Endodermal cell (in vitro differentiated cells): ENCODE measurements at regions not wholly inside any gene's neighbourhood (a gene's known extent, or its start where the extent isn't known, plus 50 kb on each side); places are given as distances from the start of the nearest gene placed in this dataset.

Experiments
- DNase-seq: peaks from one replicate; pipeline ENCODE4 v3.0.0-alpha.2; 2017
- H3K27ac ChIP-seq: 2 replicates; pipeline ENCODE4 v1.5.1; 2013; ENCODE audit warnings: mild to moderate bottlenecking, low read depth, low read length, moderate library complexity
- H3K27me3 ChIP-seq: 2 replicates; pipeline ENCODE4 v1.6.1; 2013; ENCODE audit warnings: mild to moderate bottlenecking, low read length, moderate library complexity; ENCODE audit not compliant: insufficient read depth, control insufficient read depth, poor library complexity, severe bottlenecking
- H3K36me3 ChIP-seq: 2 replicates; pipeline ENCODE4 v1.7.0; 2013; ENCODE audit warnings: mild to moderate bottlenecking, low read length, moderate library complexity; ENCODE audit not compliant: control insufficient read depth, insufficient read depth
- H3K4me1 ChIP-seq: one replicate; pipeline ENCODE4 v1.7.0; 2013; ENCODE audit warnings: low read length; ENCODE audit not compliant: control insufficient read depth, insufficient read depth
- H3K4me3 ChIP-seq: 2 replicates; pipeline ENCODE4 v1.5.1; 2013; ENCODE audit warnings: mild to moderate bottlenecking, low read length, moderate library complexity
- H3K9ac ChIP-seq: 2 replicates; pipeline ENCODE4 v1.6.1; 2013; ENCODE audit warnings: mild to moderate bottlenecking, low read length, moderate library complexity; ENCODE audit not compliant: poor library complexity, severe bottlenecking; ENCODE audit errors: extremely low read depth
- H3K9me3 ChIP-seq: 2 replicates; pipeline ENCODE4 v1.6.1; 2013; ENCODE audit warnings: mild to moderate bottlenecking, low read length, moderate library complexity; ENCODE audit not compliant: control insufficient read depth
- H3K27ac Mint-ChIP-seq: 2 replicates; pipeline ENCODE4 v1.8.0; 2020; ENCODE audit warnings: mixed read lengths
- H3K27me3 Mint-ChIP-seq: 2 replicates; pipeline ENCODE4 v1.8.0; 2021; ENCODE audit warnings: mild to moderate bottlenecking, mixed read lengths; ENCODE audit not compliant: insufficient read depth
- H3K36me3 Mint-ChIP-seq: 2 replicates; pipeline ENCODE4 v1.8.0; 2020; ENCODE audit warnings: low read depth, mixed read lengths
- H3K4me1 Mint-ChIP-seq: 2 replicates; pipeline ENCODE4 v1.8.0; 2020; ENCODE audit warnings: mixed read lengths
- H3K4me3 Mint-ChIP-seq: 2 replicates; pipeline ENCODE4 v1.8.0; 2020; ENCODE audit warnings: mild to moderate bottlenecking, moderate library complexity, mixed read lengths
- H3K9me3 Mint-ChIP-seq: 2 replicates; pipeline ENCODE4 v1.8.0; 2020; ENCODE audit warnings: mild to moderate bottlenecking, mixed read lengths
- WGBS, 2 experiments: methylation state at CpG; one replicate each; pipeline versions ENCODE4 v1.1.5 to v1.1.7; 2013; ENCODE audit warnings: missing lambda C conversion rate in 2 of 2, mixed read lengths in 1 of 2; ENCODE audit not compliant: insufficient coverage in 1 of 2, insufficient read length in 1 of 2; 5-methylcytosine and 5-hydroxymethylcytosine counted together
- TF ChIP-seq, protein P1 (sequence below): fragments of 200-600 bp; sonication (generic); conservative IDR thresholded peaks from 2 replicates; pipeline ENCODE4 v1.5.0; 2021; ENCODE audit warnings: antibody characterized with exemption, mild to moderate bottlenecking

DNA sequence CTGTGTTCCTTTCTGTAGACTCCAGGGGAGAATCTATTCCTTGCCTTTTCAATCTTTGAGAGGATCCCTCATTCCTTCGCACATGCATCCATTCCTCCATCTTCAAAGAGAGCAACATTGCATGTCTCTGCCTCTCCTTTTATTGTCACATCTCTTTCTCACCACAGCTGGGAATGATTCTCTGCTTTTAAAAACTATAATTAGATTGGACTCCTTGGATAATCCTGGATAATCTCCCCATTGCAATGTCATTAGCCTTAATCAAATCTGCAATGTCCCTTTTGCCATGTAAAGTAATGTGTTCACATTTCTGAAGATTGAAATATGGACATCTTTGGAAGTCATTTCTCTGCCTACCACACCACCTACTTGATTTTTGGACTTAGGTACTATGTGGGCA, 750.1 kb downstream of the COL12A1 start:
- no peaks in the 10 kb centered on the region for H3K36me3 Mint-ChIP-seq
- H3K4me1 Mint-ChIP-seq = peaks cover 3% of the 10 kb centered on the region
- WGBS, 2 experiments = 78 to 94% methylated on average over 1 of the region's 1 CpG
- H3K27ac ChIP-seq = no peak overlapping the region
- H3K4me1 ChIP-seq = no peaks in the 10 kb centered on the region
- H3K36me3 ChIP-seq = no peaks in the 10 kb centered on the region
- H3K4me3 Mint-ChIP-seq = no peak overlapping the region
- H3K27me3 ChIP-seq = no peaks in the 10 kb centered on the region
- H3K9me3 Mint-ChIP-seq = no peaks in the 10 kb centered on the region
- no peak overlapping the region for H3K4me3 ChIP-seq
- H3K9me3 ChIP-seq = no peaks in the 10 kb centered on the region
- TF ChIP-seq, protein P1, sequence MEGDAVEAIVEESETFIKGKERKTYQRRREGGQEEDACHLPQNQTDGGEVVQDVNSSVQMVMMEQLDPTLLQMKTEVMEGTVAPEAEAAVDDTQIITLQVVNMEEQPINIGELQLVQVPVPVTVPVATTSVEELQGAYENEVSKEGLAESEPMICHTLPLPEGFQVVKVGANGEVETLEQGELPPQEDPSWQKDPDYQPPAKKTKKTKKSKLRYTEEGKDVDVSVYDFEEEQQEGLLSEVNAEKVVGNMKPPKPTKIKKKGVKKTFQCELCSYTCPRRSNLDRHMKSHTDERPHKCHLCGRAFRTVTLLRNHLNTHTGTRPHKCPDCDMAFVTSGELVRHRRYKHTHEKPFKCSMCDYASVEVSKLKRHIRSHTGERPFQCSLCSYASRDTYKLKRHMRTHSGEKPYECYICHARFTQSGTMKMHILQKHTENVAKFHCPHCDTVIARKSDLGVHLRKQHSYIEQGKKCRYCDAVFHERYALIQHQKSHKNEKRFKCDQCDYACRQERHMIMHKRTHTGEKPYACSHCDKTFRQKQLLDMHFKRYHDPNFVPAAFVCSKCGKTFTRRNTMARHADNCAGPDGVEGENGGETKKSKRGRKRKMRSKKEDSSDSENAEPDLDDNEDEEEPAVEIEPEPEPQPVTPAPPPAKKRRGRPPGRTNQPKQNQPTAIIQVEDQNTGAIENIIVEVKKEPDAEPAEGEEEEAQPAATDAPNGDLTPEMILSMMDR = no peak
- DNase-seq = no peak
- H3K27ac Mint-ChIP-seq = no peak overlapping the region
- H3K27me3 Mint-ChIP-seq = no peaks in the 10 kb centered on the region
- no peak overlapping the region for H3K9ac ChIP-seq

DNA sequence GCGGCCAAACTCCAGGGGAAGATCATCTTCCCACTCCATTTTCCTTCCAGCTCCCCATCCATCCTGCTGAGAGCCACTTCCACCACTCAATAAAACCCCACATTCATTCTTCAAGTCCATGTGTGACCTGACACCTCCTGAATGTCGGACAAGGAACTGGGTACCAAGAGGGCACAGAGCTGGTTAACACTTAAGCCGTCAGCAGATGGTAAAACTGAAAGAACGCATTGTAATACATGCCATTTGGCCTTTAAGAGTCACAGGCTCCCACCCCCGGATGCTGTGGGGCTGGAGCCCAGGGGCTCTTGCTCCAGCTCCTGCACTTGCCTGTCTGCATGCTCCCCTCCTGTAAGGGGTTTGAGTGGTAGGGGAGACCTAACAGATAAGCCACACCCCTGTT, 753.9 kb downstream of the COL12A1 start:
- TF ChIP-seq, protein P1 = no peak
- Mint-ChIP-seq H3K27me3 (no peaks in the 10 kb centered on the region), H3K9me3 (no peaks in the 10 kb centered on the region), H3K4me3 (no peak overlapping the region), H3K4me1 (peaks cover 3% of the 10 kb centered on the region), H3K36me3 (no peaks in the 10 kb centered on the region), H3K27ac (no peak overlapping the region)
- H3K4me3 ChIP-seq = no peak overlapping the region
- no peaks in the 10 kb centered on the region for H3K4me1 ChIP-seq
- no peaks in the 10 kb centered on the region for H3K36me3 ChIP-seq
- no peak for DNase-seq
- no peak overlapping the region for H3K9ac ChIP-seq
- WGBS, 2 experiments = 88 to 89% methylated on average over 4 to 5 of the region's 5 CpGs
- H3K27ac ChIP-seq = no peak overlapping the region
- no peaks in the 10 kb centered on the region for H3K9me3 ChIP-seq
- no peaks in the 10 kb centered on the region for H3K27me3 ChIP-seq

DNA sequence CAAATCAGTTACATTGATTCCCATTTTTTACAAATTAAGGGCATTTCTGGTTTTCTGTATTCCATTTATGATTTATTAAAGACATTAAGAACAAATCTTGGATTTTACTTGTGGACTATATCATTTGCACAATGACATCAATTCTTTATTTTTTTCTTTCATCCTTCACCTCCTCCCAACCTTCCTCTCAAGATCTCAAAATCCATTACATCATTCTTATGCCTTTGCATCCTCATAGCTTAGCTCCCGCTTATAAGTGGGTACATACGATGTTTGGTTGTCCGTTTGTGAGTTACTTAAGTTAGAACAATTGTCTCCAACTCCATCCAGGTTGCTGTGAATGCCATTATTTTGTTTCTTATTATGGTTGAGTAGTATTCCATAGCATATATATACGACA, 752.8 kb downstream of the CD109 start:
- H3K27ac ChIP-seq = no peak overlapping the region
- no peaks in the 10 kb centered on the region for H3K9me3 ChIP-seq
- no peak overlapping the region for H3K9ac ChIP-seq
- no peaks in the 10 kb centered on the region for H3K27me3 ChIP-seq
- no peak for DNase-seq
- H3K9me3 Mint-ChIP-seq = no peaks in the 10 kb centered on the region
- no peak overlapping the region for H3K4me3 Mint-ChIP-seq
- H3K4me1 Mint-ChIP-seq = no peaks in the 10 kb centered on the region
- no peaks in the 10 kb centered on the region for H3K36me3 ChIP-seq
- H3K27me3 Mint-ChIP-seq = no peaks in the 10 kb centered on the region
- H3K36me3 Mint-ChIP-seq = no peaks in the 10 kb centered on the region
- 89% methylated on average over 4 of the region's 4 CpGs; no CpG with 5 or more reads in 1 of the 2 experiments for WGBS, 2 experiments
- H3K4me3 ChIP-seq = no peak overlapping the region
- H3K4me1 ChIP-seq = no peaks in the 10 kb centered on the region
- TF ChIP-seq, protein P1 = no peak
- H3K27ac Mint-ChIP-seq = no peak overlapping the region
